ENCODE measurements at regions not wholly inside any gene's neighbourhood (a gene's known extent, or its start where the extent isn't known, plus 50 kb on each side); places are given as distances from the start of the nearest gene placed in this dataset.

DNA sequence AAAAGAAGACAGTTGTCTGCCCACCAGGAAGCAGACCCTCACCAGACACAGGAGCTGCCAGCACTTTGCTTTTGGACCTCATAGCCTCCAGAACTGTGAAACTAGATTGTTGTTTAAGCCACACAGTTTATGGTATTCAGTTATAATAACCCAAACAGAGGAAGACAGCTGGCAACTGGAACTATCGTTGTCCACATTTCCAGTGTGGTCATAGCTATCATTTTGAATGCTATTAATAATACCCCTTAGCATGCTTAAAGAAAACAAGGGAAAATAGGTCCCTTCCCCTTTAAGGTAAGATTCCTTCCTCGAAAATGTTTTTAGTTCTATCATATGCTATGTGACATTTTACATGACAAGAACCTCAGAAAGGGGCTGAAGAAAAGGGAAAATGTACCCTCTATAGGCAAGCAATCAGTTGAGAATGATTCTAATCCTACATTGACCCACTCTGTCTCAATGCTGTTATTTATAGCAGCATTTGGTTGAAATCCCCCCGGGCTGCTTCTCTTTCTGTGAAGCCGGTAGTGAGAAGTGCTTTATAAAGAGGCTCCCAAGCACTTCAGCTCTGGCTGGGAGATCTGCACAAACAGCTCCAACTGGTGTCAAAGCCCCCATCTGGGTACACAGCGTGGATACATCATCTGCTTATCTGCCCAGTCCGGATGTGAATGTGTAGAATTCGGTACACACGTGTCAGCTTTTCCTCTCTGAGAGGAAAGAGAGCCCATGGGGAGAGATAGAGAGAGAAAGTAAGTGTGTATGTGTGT lies 221.2 kb upstream of the FLRT2 start:
- no peak for ATAC-seq (ENCODE audit: low read depth)
- Histone ChIP-seq H3K27ac (ENCODE audit: poor library complexity, severe bottlenecking) (no peak overlapping the region), H3K9me3 (ENCODE audit: severe bottlenecking) (no peaks in the 10 kb centered on the region), H3K36me3 (ENCODE audit: low read depth) (no peaks in the 10 kb centered on the region), H3K27me3 (ENCODE audit: insufficient read depth, poor library complexity, severe bottlenecking) (no peaks in the 10 kb centered on the region), H3K4me1 (ENCODE audit: insufficient read depth, poor library complexity, severe bottlenecking) (no peaks in the 10 kb centered on the region), H3K4me3 (ENCODE audit: severe bottlenecking) (no peak overlapping the region)
- DNase-seq (ENCODE audit: low spot score) = no peak
- TF ChIP-seq, protein P1, sequence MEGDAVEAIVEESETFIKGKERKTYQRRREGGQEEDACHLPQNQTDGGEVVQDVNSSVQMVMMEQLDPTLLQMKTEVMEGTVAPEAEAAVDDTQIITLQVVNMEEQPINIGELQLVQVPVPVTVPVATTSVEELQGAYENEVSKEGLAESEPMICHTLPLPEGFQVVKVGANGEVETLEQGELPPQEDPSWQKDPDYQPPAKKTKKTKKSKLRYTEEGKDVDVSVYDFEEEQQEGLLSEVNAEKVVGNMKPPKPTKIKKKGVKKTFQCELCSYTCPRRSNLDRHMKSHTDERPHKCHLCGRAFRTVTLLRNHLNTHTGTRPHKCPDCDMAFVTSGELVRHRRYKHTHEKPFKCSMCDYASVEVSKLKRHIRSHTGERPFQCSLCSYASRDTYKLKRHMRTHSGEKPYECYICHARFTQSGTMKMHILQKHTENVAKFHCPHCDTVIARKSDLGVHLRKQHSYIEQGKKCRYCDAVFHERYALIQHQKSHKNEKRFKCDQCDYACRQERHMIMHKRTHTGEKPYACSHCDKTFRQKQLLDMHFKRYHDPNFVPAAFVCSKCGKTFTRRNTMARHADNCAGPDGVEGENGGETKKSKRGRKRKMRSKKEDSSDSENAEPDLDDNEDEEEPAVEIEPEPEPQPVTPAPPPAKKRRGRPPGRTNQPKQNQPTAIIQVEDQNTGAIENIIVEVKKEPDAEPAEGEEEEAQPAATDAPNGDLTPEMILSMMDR (IDR thresholded peaks at IDR 0.05; ENCODE audit: poor library complexity, severe bottlenecking) = no peak

DNA sequence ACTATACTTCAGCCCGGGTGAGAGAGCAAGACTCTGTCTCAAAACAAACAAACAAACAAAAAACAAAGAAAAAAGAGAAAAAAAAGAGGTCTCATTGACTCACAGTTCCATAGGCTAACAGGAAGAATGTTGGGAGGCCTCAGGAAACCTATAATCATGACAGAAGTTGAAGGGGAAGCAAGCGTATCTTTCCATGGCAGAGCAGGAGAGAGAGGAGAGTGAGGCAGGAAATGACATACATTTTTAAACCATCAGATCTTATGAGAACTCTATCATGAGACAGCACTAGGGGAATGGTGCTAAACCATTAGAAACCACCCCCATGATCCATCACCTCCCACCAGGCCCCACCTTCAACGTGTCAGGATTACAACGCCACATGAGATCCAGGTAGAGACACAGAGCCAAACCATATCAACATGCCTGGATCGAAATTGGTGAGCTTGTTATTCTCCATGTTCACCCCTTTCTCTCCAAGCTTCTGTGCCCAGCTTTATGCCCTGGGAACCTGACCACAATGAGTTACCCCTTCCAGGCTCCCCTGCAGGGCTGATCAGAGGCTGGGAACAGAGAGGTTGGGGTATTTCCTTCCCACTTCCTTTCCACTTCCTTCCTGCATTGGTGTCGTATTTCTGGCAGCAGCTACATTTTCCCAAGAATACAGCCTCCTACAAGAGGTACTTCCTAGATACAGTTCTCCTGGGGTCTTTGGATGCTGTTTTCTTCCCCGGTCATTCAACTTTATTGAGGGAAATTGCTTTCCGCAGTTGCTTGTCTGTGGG lies 219.3 kb upstream of the FLRT2 start:
- DNase-seq (ENCODE audit: low spot score) (no peak), ATAC-seq (ENCODE audit: low read depth) (no peak)
- H3K27ac ChIP-seq (ENCODE audit: poor library complexity, severe bottlenecking) = no peak overlapping the region
- H3K36me3 ChIP-seq (ENCODE audit: low read depth) = no peaks in the 10 kb centered on the region
- no peaks in the 10 kb centered on the region for H3K27me3 ChIP-seq (ENCODE audit: insufficient read depth, poor library complexity, severe bottlenecking)
- TF ChIP-seq, protein P1 (IDR thresholded peaks at IDR 0.05; ENCODE audit: poor library complexity, severe bottlenecking) = no peak
- no peak overlapping the region for H3K4me3 ChIP-seq (ENCODE audit: severe bottlenecking)
- H3K4me1 ChIP-seq (ENCODE audit: insufficient read depth, poor library complexity, severe bottlenecking) = no peaks in the 10 kb centered on the region
- H3K9me3 ChIP-seq (ENCODE audit: severe bottlenecking) = no peaks in the 10 kb centered on the region

DNA sequence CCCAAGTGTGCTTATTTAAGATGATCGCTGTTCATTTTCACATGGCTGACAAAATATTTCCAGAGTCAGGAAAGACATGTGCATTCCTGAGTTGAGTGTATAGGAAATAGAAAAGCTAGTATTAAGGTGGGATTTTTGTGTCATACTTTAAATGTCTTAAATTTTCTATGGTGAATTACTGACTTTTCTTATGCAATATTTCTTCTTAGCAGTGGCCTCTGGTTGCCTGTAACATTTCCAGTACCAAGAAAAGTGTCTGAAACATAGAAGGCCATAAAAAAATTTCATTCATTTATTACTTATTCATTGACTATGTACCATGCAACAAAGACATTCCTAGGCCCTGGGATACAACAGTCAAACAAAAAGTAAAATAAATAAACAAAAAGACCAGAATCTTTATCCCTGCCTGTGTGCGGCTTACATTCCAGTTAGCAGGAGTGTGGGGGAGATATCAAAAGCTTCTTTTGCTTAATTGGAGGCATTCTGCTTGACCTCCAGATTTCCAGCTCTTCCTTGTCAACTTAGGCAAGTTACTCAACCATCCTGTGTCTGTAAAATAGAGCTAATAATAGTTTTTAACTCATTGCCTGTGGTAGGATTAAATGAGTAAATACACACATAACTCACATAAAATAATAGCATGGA lies 216.3 kb upstream of the FLRT2 start:
- TF ChIP-seq, protein P1 (IDR thresholded peaks at IDR 0.05; ENCODE audit: poor library complexity, severe bottlenecking) = no peak
- Histone ChIP-seq H3K27ac (ENCODE audit: poor library complexity, severe bottlenecking) (no peak overlapping the region), H3K4me3 (ENCODE audit: severe bottlenecking) (no peak overlapping the region), H3K36me3 (ENCODE audit: low read depth) (no peaks in the 10 kb centered on the region), H3K27me3 (ENCODE audit: insufficient read depth, poor library complexity, severe bottlenecking) (no peaks in the 10 kb centered on the region), H3K4me1 (ENCODE audit: insufficient read depth, poor library complexity, severe bottlenecking) (peaks cover 5% of the 10 kb centered on the region), H3K9me3 (ENCODE audit: severe bottlenecking) (no peaks in the 10 kb centered on the region)
- ATAC-seq (ENCODE audit: low read depth) (no peak), DNase-seq (ENCODE audit: low spot score) (no peak)

DNA sequence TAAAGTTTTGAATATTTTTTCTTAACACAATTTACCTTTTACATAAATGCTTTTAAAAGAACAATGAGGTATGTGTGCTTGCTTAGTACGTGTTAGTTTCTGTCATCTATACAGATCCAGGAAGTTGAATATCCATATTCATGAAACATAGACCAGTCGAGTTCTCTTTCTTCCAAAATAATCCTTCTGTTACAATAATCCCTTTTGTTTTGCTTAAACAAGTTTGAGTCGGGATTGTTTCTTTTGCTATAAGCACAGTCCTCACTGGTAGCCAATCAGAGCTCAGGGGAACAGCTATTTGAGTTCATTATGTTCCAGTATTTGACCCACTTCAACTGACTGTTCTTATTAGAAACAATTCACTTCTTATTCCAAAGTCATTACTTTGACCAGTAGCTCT lies 214.7 kb upstream of the FLRT2 start:
- H3K27me3 ChIP-seq (ENCODE audit: insufficient read depth, poor library complexity, severe bottlenecking) = no peaks in the 10 kb centered on the region
- no peak overlapping the region for H3K4me3 ChIP-seq (ENCODE audit: severe bottlenecking)
- ATAC-seq (ENCODE audit: low read depth) = no peak
- no peak for DNase-seq (ENCODE audit: low spot score)
- H3K4me1 ChIP-seq (ENCODE audit: insufficient read depth, poor library complexity, severe bottlenecking) = peaks cover 13% of the 10 kb centered on the region
- no peak overlapping the region for H3K27ac ChIP-seq (ENCODE audit: poor library complexity, severe bottlenecking)
- no peaks in the 10 kb centered on the region for H3K9me3 ChIP-seq (ENCODE audit: severe bottlenecking)
- TF ChIP-seq, protein P1 (IDR thresholded peaks at IDR 0.05; ENCODE audit: poor library complexity, severe bottlenecking) = no peak
- H3K36me3 ChIP-seq (ENCODE audit: low read depth) = no peaks in the 10 kb centered on the region

All from RWPE2 (cell line).